ENCODE measurements at regions not wholly inside any gene's neighbourhood (a gene's known extent, or its start where the extent isn't known, plus 50 kb on each side); places are given as distances from the start of the nearest gene placed in this dataset.

GRCh38 chr2:160882906-160883305 is 277.3 kb upstream of the TANK start:
- no peak for TF ChIP-seq YY1 (IDR thresholded peaks at IDR 0.05; ENCODE audit: insufficient read depth, insufficient read length)
- no peak for TF ChIP-seq SUZ12 (IDR thresholded peaks at IDR 0.05; ENCODE audit: extremely low read depth, insufficient read depth, insufficient read length)
- no peak for TF ChIP-seq ZNF274 (IDR thresholded peaks at IDR 0.05; ENCODE audit: low read depth, low read length)
